ENCODE measurements at regions not wholly inside any gene's neighbourhood (a gene's known extent, or its start where the extent isn't known, plus 50 kb on each side); places are given as distances from the start of the nearest gene placed in this dataset.

DNA sequence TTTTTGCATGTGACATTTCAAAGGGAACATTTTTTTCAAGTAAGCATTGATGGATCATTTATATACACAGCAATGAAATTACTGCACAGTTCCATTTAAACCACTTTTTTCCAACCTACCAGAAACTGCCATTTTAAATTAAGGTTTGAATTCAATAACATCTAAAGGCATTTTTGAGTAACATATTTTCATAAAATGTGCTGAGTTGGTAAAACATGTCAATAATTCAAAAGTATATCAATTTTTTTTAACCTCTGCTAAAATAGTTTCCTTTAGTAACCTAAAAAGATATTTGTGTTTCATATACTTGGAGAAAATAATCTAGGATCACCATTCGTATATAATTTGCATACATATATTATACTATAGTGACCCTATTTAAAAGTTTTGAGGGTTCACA, 355.1 kb upstream of the KCNMB2 start:
- no peak for DNase-seq
- H3K4me1 Mint-ChIP-seq, result no peaks in the 10 kb centered on the region
- peaks cover 1% of the 10 kb centered on the region for H3K27me3 Mint-ChIP-seq
- H3K9me3 Mint-ChIP-seq, result no peaks in the 10 kb centered on the region
- no peaks in the 10 kb centered on the region for H3K36me3 Mint-ChIP-seq (ENCODE audit: low read depth)
- no peak overlapping the region for H3K4me3 Mint-ChIP-seq
- ATAC-seq, result no peak
- no peak overlapping the region for H3K27ac Mint-ChIP-seq

DNA sequence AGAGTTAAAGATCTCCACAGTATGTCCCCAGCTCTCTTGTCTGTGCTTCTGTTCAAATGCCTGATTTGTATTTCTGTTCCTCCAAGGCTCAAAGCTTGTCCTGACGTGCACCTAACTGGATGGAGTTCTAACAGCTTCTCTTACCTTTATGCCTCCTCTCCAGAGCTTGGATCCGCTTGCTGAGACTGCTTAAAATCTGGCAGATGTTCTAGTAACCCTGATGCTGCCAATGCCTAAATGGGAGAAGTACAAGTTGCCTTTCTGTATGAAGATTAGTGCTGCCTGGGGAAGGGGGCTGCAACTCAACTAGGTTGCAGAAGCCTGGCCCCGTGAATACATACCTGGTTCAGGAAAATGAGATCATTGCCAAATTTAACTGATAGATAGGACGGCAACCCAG, 354.5 kb upstream of the KCNMB2 start:
- no peak for DNase-seq
- Mint-ChIP-seq H3K27me3 (peaks cover 3% of the 10 kb centered on the region), H3K4me3 (no peak overlapping the region), H3K9me3 (no peaks in the 10 kb centered on the region), H3K27ac (no peak overlapping the region), H3K4me1 (no peaks in the 10 kb centered on the region), H3K36me3 (ENCODE audit: low read depth) (no peaks in the 10 kb centered on the region)
- no peak for ATAC-seq

DNA sequence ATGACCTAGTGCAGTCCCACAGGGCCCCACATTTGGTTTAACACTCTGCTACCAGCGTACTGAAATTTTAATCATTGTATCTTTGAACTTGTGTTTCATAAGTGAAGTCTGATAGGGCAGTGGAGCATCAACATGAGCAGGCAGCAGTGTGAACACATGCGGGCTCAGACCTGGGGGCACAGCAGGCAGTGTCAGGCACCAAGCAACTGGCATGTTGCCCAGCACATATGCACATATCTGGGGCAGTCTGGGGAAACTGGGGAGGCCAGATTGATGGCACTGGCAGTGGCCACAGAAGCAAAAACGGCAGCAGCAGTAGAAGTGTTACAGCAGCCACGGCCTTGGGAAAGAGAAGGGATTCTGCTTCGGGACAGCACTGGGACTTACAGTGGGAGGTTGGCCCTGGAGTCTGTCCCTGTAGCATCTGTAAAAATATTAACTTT, 353.9 kb upstream of the KCNMB2 start:
- no peak for DNase-seq
- Mint-ChIP-seq H3K4me1 (no peaks in the 10 kb centered on the region), H3K4me3 (no peak overlapping the region), H3K36me3 (ENCODE audit: low read depth) (no peaks in the 10 kb centered on the region), H3K27me3 (peaks cover 1% of the 10 kb centered on the region), H3K9me3 (no peaks in the 10 kb centered on the region), H3K27ac (no peak overlapping the region)
- no peak for ATAC-seq

DNA sequence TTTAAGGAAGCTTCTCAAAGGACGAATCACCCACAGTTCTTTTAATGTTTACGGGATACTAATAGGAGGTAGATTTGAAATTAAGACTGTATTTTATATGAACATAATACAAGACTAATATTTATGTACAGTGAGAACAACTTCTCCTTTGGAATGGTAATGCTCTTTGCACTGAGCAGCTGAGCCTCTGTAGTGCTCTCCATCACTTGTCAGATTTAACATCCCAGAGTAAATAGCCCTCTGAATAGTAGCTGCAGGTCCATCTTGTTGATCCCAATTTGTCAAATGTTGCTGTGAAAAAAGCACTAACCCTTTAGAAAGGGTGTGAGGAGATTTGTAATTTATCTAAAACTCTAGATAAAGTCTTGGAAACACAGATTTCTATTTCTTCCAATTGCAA, 351.4 kb upstream of the KCNMB2 start:
- peaks cover 1% of the 10 kb centered on the region for H3K27me3 Mint-ChIP-seq
- ATAC-seq (no peak), DNase-seq (no peak)
- no peaks in the 10 kb centered on the region for H3K36me3 Mint-ChIP-seq (ENCODE audit: low read depth)
- no peak overlapping the region for H3K4me3 Mint-ChIP-seq
- H3K27ac Mint-ChIP-seq, result no peak overlapping the region
- no peaks in the 10 kb centered on the region for H3K9me3 Mint-ChIP-seq
- H3K4me1 Mint-ChIP-seq, result no peaks in the 10 kb centered on the region

DNA sequence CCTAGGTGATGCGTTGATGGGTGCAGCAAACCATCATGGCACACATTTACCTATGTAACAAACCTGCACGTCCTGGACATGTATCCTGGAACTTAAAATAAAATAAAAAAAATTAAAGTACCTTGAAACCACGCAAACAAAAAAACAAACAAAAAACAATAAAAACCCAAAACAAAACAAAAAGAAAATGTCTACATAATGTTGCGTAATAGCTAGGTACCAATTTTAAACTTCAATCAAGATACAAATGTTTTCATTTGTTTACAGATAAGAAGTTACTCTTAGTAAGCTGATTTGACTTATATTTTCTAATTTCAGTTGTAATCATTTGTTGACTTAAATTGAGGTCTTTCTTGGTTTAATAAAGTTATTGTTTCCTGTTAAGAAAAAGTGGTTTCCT, 349.6 kb upstream of the KCNMB2 start:
- ATAC-seq (no peak), DNase-seq (no peak)

DNA sequence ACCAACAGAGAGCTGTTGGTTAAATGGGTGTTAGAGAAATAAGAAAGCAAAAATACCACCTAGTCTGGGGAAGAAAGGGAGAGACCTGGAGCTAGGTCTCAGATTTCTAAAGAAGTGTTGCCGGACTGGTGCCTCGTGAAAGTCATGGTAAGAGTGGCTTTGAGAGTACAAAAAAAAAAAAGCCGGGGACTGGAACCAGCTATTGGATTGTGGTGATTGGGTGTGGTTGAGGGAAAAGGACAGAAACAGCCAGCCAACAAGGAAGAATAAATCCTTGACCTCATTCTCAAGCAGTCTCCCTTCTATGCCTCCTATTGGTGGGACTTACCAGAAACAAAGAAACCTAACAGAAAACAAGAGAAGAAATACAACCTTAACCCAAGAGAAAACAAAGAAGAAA, 346.4 kb upstream of the KCNMB2 start:
- Mint-ChIP-seq H3K36me3 (ENCODE audit: low read depth) (no peaks in the 10 kb centered on the region), H3K4me1 (peaks cover 4% of the 10 kb centered on the region), H3K27me3 (peaks cover 1% of the 10 kb centered on the region), H3K9me3 (no peaks in the 10 kb centered on the region), H3K27ac (no peak overlapping the region), H3K4me3 (no peak overlapping the region)
- DNase-seq (no peak), ATAC-seq (no peak)

More for the DNA sequence above, 349.6 kb upstream of the KCNMB2 start:
- Mint-ChIP-seq H3K4me3 (no peak overlapping the region), H3K4me1 (no peaks in the 10 kb centered on the region), H3K27ac (no peak overlapping the region), H3K9me3 (no peaks in the 10 kb centered on the region), H3K36me3 (ENCODE audit: low read depth) (no peaks in the 10 kb centered on the region), H3K27me3 (peaks cover 1% of the 10 kb centered on the region)

DNA sequence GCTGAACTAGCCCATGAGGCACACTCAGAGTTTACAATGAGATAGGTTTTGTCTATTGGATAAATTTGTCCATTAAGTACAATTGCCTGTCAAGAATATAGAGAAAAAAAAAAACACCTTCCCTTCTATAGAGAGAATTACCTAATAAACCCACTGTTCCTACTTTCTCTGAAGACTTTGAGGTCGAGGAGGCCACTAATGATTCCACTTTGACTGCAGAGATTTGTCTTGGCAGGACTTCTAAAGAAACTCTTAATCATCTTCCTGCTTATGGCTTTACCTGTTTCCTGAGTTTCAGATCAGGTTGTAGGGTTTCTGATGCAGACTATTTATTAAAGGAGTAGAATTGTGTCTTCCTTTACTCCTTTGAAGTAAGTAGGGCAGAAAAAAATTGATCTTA, 342.4 kb upstream of the KCNMB2 start:
- no peak for DNase-seq

DNA sequence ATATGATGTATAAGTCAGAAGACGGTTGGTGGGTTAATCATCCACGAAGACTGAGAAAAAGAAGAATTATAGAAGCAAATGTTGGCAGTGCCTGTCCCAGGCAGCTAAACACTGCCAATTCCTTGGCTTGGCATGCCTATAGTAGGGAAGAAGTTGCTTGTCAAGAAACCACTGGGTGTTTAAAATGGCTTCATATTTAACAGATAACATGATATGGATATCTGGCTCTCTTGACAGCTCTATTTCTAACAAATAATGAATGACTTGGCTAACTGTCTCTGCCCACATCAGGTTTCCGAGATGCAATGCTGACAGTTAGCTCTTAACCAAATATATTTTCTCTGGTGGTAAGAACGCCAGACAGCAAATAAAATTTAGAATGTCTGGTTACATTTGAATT, 341.7 kb upstream of the KCNMB2 start:
- Mint-ChIP-seq H3K27me3 (no peaks in the 10 kb centered on the region), H3K27ac (no peak overlapping the region), H3K4me1 (peaks cover 4% of the 10 kb centered on the region), H3K36me3 (ENCODE audit: low read depth) (no peaks in the 10 kb centered on the region), H3K4me3 (no peak overlapping the region), H3K9me3 (no peaks in the 10 kb centered on the region)
- ATAC-seq (no peak), DNase-seq (no peak)

More for the DNA sequence above, 342.4 kb upstream of the KCNMB2 start:
- no peak overlapping the region for H3K27ac Mint-ChIP-seq
- no peaks in the 10 kb centered on the region for H3K27me3 Mint-ChIP-seq
- ATAC-seq, result no peak
- no peaks in the 10 kb centered on the region for H3K36me3 Mint-ChIP-seq (ENCODE audit: low read depth)
- peaks cover 4% of the 10 kb centered on the region for H3K4me1 Mint-ChIP-seq
- H3K9me3 Mint-ChIP-seq, result no peaks in the 10 kb centered on the region
- H3K4me3 Mint-ChIP-seq, result no peak overlapping the region

DNA sequence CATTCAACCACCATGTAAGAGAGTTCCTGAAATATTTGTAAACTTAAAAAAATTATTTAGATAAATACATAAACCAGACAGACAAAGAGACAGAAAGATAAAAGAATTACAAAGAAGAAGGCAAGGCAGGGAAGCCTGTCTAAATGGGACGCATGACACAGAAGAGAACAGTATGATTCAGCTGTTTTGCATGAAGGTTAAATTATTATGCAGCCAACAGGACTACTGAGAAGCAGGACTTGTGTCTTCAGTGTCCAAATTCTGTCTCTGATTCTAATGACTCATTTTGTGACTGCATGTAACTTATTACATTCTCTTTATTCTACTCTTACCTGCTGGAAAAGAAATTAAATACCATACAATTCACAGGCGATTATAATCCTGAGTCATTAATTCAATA, 340.4 kb upstream of the KCNMB2 start:
- no peak for DNase-seq
- Mint-ChIP-seq H3K4me3 (no peak overlapping the region), H3K27ac (no peak overlapping the region), H3K36me3 (ENCODE audit: low read depth) (no peaks in the 10 kb centered on the region), H3K9me3 (no peaks in the 10 kb centered on the region), H3K4me1 (peaks cover 4% of the 10 kb centered on the region), H3K27me3 (no peaks in the 10 kb centered on the region)
- ATAC-seq, result no peak

DNA sequence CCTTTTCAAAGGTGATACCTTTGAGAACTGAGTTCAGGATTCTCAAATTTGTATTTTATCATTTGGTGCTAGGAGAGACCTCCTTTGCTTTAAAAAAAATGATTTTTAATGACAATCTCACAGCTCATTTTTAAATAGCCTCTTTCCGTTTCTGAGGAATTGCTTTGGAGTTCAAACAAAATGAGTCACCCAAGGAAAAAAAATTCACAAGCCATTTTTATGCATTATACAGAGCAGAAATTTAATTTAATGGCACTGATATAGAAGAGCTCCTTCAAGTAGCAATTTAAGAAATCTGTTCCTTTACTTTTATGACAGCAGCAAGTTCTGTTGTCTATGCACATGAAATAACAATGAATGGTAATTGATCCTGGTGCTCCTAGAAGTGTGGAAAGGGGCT, 337.9 kb upstream of the KCNMB2 start:
- DNase-seq (no peak), ATAC-seq (no peak)
- Mint-ChIP-seq H3K36me3 (ENCODE audit: low read depth) (no peaks in the 10 kb centered on the region), H3K4me3 (no peak overlapping the region), H3K9me3 (no peaks in the 10 kb centered on the region), H3K27ac (no peak overlapping the region), H3K4me1 (peaks cover 4% of the 10 kb centered on the region), H3K27me3 (no peaks in the 10 kb centered on the region)

DNA sequence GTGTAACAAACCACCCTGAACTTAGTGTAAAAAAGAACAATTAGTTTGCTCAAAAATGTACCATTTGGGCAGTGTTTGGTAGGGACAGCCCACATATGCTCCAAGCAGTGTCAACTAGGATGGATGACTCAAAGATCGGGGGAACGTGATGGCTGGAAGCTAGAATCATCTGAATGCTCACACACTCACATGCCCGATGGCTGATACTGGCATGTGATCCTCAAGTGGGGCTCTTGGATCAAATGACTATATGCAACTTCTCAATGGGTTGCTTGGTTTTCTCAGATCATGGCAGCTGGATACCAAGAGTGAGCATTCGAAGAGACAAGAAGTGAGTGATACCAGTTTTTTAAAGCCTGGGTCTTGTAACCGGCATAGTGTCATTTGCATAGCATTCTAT, 335.9 kb upstream of the KCNMB2 start:
- Mint-ChIP-seq H3K9me3 (no peaks in the 10 kb centered on the region), H3K4me3 (no peak overlapping the region), H3K27me3 (no peaks in the 10 kb centered on the region), H3K27ac (no peak overlapping the region), H3K36me3 (ENCODE audit: low read depth) (no peaks in the 10 kb centered on the region), H3K4me1 (no peaks in the 10 kb centered on the region)
- ATAC-seq (no peak), DNase-seq (no peak)

DNA sequence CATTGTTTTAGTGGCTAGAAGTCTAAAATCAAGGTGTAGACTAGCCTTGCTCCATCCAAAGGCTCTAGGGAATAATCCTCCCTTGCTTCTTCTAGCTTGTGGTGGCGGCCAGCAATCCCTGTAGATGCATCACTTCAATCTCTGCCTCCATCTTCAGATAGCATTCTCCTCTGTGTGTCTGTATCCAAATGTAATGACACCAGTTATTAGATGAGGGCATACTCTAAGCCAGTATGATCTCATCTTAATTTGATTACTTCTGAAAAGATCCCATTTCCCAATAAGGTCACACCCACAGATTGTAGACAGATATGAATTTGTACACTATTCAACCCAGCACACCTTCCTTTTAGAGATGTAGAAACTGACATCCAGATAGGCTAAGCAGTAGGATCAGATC, 334.5 kb upstream of the KCNMB2 start:
- no peaks in the 10 kb centered on the region for H3K27me3 Mint-ChIP-seq

DNA sequence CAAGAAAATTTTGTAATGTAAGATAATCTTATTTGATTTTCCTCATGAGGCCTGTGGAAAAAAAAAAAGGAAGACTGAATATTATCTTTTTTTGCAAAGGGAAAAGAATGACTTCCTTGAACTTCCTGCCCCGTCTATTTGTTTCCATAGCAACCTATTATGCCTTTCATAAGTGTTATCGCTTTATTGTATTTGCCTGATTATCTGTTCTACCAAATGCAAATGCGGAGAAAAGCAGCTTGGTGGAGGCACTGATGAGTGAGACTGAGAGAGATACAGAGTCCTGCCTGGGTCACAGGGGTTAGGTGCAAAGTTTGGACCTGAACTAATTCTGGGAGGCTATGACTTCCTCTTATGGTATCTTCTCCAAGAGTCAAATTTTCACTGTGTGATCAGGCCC, 334.0 kb upstream of the KCNMB2 start:
- no peaks in the 10 kb centered on the region for H3K9me3 Mint-ChIP-seq
- H3K4me3 Mint-ChIP-seq, result no peak overlapping the region
- ATAC-seq (no peak), DNase-seq (no peak)
- H3K27ac Mint-ChIP-seq, result no peak overlapping the region
- H3K27me3 Mint-ChIP-seq, result no peaks in the 10 kb centered on the region
- H3K4me1 Mint-ChIP-seq, result no peaks in the 10 kb centered on the region
- H3K36me3 Mint-ChIP-seq (ENCODE audit: low read depth), result no peaks in the 10 kb centered on the region

More for the DNA sequence above, 334.5 kb upstream of the KCNMB2 start:
- H3K27ac Mint-ChIP-seq, result no peak overlapping the region
- H3K36me3 Mint-ChIP-seq (ENCODE audit: low read depth), result no peaks in the 10 kb centered on the region
- ATAC-seq, result no peak
- no peaks in the 10 kb centered on the region for H3K9me3 Mint-ChIP-seq
- H3K4me1 Mint-ChIP-seq, result no peaks in the 10 kb centered on the region
- no peak overlapping the region for H3K4me3 Mint-ChIP-seq
- no peak for DNase-seq

DNA sequence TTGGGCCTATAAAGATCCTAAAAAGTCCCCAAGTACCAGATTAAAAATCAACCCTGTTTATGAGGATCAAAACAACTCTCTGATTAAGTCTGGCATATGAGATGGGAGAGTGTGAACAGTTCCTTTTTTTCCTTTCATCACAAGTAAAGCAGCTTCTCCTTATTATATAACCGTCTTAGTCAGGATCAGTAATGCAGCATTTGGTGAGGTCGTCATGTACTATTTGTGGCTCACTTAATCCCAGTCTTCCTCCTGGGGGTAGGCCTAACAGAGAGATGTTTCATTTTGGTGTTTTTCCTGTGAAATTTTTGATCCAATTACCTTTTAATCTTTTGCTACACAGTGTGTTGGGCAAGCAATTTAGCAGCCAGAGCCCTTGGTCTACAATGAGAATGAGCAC, 333.1 kb upstream of the KCNMB2 start:
- no peaks in the 10 kb centered on the region for H3K27me3 Mint-ChIP-seq

DNA sequence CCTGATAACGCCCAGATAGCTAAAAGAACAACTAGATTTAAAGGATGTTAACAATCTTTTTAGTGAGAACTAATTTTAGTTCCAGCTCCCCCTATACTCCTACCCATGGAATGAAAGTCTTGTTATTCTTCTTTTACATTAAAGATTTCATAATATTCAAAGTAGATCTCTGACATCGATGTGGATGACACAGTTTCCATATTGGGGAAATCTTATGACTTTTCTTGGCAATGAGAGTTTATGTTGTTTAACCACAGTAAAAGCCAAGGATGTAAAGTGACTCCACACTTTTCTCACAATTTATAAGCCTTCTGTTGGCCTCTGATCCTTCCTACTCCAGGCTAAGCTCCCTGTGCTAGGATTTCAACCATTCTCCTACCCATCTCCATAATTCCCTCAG, 332.6 kb upstream of the KCNMB2 start:
- H3K27me3 Mint-ChIP-seq, result no peaks in the 10 kb centered on the region
- DNase-seq (no peak), ATAC-seq (no peak)
- no peak overlapping the region for H3K4me3 Mint-ChIP-seq
- H3K9me3 Mint-ChIP-seq, result no peaks in the 10 kb centered on the region
- H3K4me1 Mint-ChIP-seq, result no peaks in the 10 kb centered on the region
- H3K36me3 Mint-ChIP-seq (ENCODE audit: low read depth), result no peaks in the 10 kb centered on the region
- no peak overlapping the region for H3K27ac Mint-ChIP-seq

More for the DNA sequence above, 333.1 kb upstream of the KCNMB2 start:
- no peaks in the 10 kb centered on the region for H3K9me3 Mint-ChIP-seq
- H3K4me3 Mint-ChIP-seq, result no peak overlapping the region
- no peak overlapping the region for H3K27ac Mint-ChIP-seq
- ATAC-seq (no peak), DNase-seq (no peak)
- H3K4me1 Mint-ChIP-seq, result no peaks in the 10 kb centered on the region
- H3K36me3 Mint-ChIP-seq (ENCODE audit: low read depth), result no peaks in the 10 kb centered on the region

DNA sequence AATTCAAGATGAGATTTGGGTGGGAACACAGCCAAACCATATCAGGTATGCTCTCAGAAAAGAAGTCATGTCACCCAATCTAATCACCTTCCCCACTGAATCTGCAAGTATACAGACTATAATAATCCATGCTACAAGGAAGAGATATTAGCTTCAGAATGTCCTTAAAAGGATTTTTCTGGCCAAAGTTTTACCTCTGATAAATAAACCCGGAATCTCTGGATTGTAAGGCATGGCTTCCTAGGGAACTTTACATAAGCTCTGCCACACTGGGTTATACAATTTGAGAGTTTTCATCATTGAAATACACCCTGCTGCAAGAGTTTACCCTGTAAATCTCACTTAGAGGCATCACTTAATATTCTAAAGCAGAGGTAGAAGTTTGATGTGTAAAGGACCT, 330.5 kb upstream of the KCNMB2 start:
- no peaks in the 10 kb centered on the region for H3K4me1 Mint-ChIP-seq
- no peak for ATAC-seq
- H3K27me3 Mint-ChIP-seq, result no peaks in the 10 kb centered on the region
- no peak overlapping the region for H3K4me3 Mint-ChIP-seq
- no peak overlapping the region for H3K27ac Mint-ChIP-seq
- no peaks in the 10 kb centered on the region for H3K9me3 Mint-ChIP-seq
- H3K36me3 Mint-ChIP-seq (ENCODE audit: low read depth), result no peaks in the 10 kb centered on the region
- no peak for DNase-seq

All from activated naive CD8-positive, alpha-beta T cell treated with anti-CD3 and anti-CD28 coated beads, Interleukin-2, amount 50 U/mL, for 24 hours (primary cell).